Hepatocyte (in vitro differentiated cells): ENCODE measurements at regions not wholly inside any gene's neighbourhood (a gene's known extent, or its start where the extent isn't known, plus 50 kb on each side); places are given as distances from the start of the nearest gene placed in this dataset.

Experiments
- DNase-seq: peaks from one replicate; pipeline ENCODE4 v3.0.0-alpha.2; 2016; ENCODE audit warnings: low spot score
- H2AFZ ChIP-seq: fragments of 200-600 bp; sonication (generic); 2 replicates; pipeline ENCODE4 v1.6.0; 2016; ENCODE audit warnings: antibody characterized with exemption, mild to moderate bottlenecking
- H3K27ac ChIP-seq: fragments of 200-600 bp; sonication (generic); 2 replicates; pipeline ENCODE4 v1.5.1; 2016; ENCODE audit warnings: mild to moderate bottlenecking
- H3K27me3 ChIP-seq: fragments of 200-600 bp; sonication (generic); 2 replicates; pipeline ENCODE4 v1.6.1; 2016
- H3K36me3 ChIP-seq: fragments of 200-600 bp; sonication (generic); replicated peaks from 2 replicates; pipeline ENCODE4 v1.5.1; 2016; ENCODE audit warnings: low read depth; ENCODE audit not compliant: insufficient read depth
- H3K4me1 ChIP-seq: fragments of 200-600 bp; sonication (generic); 2 replicates; pipeline ENCODE4 v1.5.1; 2016; ENCODE audit warnings: mild to moderate bottlenecking, moderate library complexity; ENCODE audit not compliant: insufficient read depth
- H3K4me2 ChIP-seq: fragments of 200-600 bp; sonication (generic); 2 replicates; pipeline ENCODE4 v1.6.0; 2016
- H3K4me3 ChIP-seq: fragments of 200-600 bp; sonication (generic); 2 replicates; pipeline ENCODE4 v1.5.1; 2016; ENCODE audit warnings: mild to moderate bottlenecking
- H3K79me2 ChIP-seq: fragments of 200-600 bp; sonication (generic); 2 replicates; pipeline ENCODE4 v1.6.0; 2017; ENCODE audit warnings: mild to moderate bottlenecking
- H3K9me2 ChIP-seq: fragments of 200-600 bp; sonication (generic); replicated peaks from 2 replicates; pipeline ENCODE4 v1.6.0; 2017; ENCODE audit warnings: mild to moderate bottlenecking; ENCODE audit not compliant: insufficient read depth
- H3K9me3 ChIP-seq: fragments of 200-600 bp; sonication (generic); 2 replicates; pipeline ENCODE4 v1.5.1; 2016; ENCODE audit warnings: low read depth, mild to moderate bottlenecking
- H4K20me1 ChIP-seq: fragments of 200-600 bp; sonication (generic); 2 replicates; pipeline ENCODE4 v1.6.0; 2016; ENCODE audit warnings: mild to moderate bottlenecking; ENCODE audit not compliant: insufficient read depth, poor library complexity, severe bottlenecking
- EZH2 ChIP-seq: fragments of 200-600 bp; sonication (generic); IDR thresholded peaks from 2 replicates; pipeline ENCODE4 v1.6.1; 2016; ENCODE audit warnings: antibody characterized with exemption, mild to moderate bottlenecking, borderline replicate concordance
- EZH2phosphoT487 ChIP-seq: fragments of 200-600 bp; sonication (generic); IDR thresholded peaks from one replicate; pipeline ENCODE4 v1.6.1; 2018; ENCODE audit warnings: antibody characterized with exemption, mild to moderate bottlenecking, low read depth, moderate library complexity; ENCODE audit not compliant: unreplicated experiment, severe bottlenecking
- WGBS: methylation state at CpG from one replicate; pipeline ENCODE4 v1.1.6; 2016; ENCODE audit warnings: low lambda C conversion rate; ENCODE audit errors: missing lambda C conversion rate; 5-methylcytosine and 5-hydroxymethylcytosine counted together
- TF ChIP-seq, protein P1 (sequence below): fragments of 200-600 bp; sonication (generic); IDR thresholded peaks from 2 replicates; pipeline ENCODE4 v1.5.1; 2016; ENCODE audit warnings: antibody characterized with exemption, mild to moderate bottlenecking; ENCODE audit not compliant: poor library complexity

DNA sequence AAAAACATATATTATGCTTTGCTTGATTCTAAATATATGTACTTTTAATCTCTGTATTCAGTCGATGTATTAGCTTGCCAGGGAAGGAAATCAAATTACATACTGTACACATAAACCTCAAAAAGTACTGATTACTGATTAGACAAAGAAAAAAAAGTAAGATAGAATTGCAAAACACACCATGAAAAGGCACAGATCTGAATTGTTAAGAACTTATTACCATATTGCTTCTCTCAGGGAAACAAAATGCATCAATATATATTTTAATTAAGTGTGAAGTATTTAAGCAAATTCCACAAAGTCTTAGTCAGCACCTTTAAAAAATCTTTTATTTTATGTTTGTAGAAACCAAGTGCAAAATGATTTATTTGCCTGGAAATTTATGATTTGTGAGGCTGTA lies 309.3 kb downstream of the RNF144A start:
- no peak for DNase-seq
- H3K27ac ChIP-seq = no peak overlapping the region
- H3K9me3 ChIP-seq = no peaks in the 10 kb centered on the region
- no peaks in the 10 kb centered on the region for H3K9me2 ChIP-seq
- no peaks in the 10 kb centered on the region for H3K79me2 ChIP-seq
- H2AFZ ChIP-seq = no peak overlapping the region
- H3K4me1 ChIP-seq = no peaks in the 10 kb centered on the region
- no peaks in the 10 kb centered on the region for H3K36me3 ChIP-seq
- no peak overlapping the region for H3K4me3 ChIP-seq
- H3K27me3 ChIP-seq = no peaks in the 10 kb centered on the region
- H3K4me2 ChIP-seq = no peak overlapping the region
- H4K20me1 ChIP-seq = no peaks in the 10 kb centered on the region
- TF ChIP-seq, protein P1, sequence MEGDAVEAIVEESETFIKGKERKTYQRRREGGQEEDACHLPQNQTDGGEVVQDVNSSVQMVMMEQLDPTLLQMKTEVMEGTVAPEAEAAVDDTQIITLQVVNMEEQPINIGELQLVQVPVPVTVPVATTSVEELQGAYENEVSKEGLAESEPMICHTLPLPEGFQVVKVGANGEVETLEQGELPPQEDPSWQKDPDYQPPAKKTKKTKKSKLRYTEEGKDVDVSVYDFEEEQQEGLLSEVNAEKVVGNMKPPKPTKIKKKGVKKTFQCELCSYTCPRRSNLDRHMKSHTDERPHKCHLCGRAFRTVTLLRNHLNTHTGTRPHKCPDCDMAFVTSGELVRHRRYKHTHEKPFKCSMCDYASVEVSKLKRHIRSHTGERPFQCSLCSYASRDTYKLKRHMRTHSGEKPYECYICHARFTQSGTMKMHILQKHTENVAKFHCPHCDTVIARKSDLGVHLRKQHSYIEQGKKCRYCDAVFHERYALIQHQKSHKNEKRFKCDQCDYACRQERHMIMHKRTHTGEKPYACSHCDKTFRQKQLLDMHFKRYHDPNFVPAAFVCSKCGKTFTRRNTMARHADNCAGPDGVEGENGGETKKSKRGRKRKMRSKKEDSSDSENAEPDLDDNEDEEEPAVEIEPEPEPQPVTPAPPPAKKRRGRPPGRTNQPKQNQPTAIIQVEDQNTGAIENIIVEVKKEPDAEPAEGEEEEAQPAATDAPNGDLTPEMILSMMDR = no peak
- TF ChIP-seq EZH2 = no peak
- TF ChIP-seq EZH2phosphoT487 = no peak
- 48% methylated on average over 1 of the region's 1 CpG for WGBS

DNA sequence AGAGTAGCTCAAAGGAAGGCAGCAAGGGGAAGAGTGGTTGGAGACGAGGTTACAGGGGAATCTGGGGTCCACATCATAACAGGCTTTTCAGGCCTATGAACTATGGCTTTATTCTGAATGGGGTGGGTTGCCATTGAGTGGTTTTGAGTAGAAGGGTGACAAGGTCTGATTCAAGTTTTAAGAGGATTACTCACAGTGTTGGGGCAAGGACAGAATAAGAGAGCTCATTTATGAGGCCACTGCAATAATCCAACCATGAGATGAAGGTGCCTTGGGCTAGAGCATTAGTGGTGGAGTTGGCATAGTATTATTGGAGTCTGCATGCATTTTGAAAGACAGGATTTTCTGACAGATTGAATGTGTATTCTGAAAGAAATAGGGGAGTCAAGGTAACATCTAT lies 315.9 kb downstream of the RNF144A start:
- no peak for DNase-seq
- Histone ChIP-seq H3K4me1 (no peaks in the 10 kb centered on the region), H3K36me3 (no peaks in the 10 kb centered on the region), H3K79me2 (no peaks in the 10 kb centered on the region), H3K27me3 (no peaks in the 10 kb centered on the region), H3K4me3 (no peak overlapping the region), H2AFZ (no peak overlapping the region), H3K9me3 (no peaks in the 10 kb centered on the region), H3K27ac (no peak overlapping the region), H3K9me2 (no peaks in the 10 kb centered on the region), H4K20me1 (no peaks in the 10 kb centered on the region), H3K4me2 (no peak overlapping the region)
- 86% methylated on average over 1 of the region's 1 CpG for WGBS
- TF ChIP-seq EZH2 (no peak), EZH2phosphoT487 (no peak)
- TF ChIP-seq, protein P1 = no peak

DNA sequence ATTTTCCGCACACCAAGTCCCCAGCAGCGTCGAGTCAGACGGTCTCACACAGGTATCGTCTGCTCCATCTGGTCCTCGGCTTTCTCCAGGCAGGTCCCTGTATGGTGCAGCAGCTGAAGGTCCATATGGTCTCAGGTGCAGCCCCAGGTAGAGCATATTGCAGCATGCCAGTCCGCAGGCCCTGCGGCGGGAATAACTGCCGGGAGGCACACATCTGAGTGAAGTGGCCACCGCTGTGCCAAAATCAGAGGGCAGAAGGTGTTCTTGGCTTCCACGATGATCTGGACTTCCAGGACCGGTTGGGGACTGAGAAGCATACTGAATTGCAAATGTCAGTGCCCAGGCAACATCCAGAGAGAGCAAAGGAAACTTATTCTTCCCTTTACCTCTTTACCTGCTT lies 320.3 kb downstream of the RNF144A start:
- no peak overlapping the region for H3K4me2 ChIP-seq
- no peaks in the 10 kb centered on the region for H3K9me3 ChIP-seq
- TF ChIP-seq, protein P1 = no peak
- TF ChIP-seq EZH2phosphoT487 (no peak), EZH2 (no peak)
- no peaks in the 10 kb centered on the region for H3K27me3 ChIP-seq
- H3K4me1 ChIP-seq = no peaks in the 10 kb centered on the region
- H3K4me3 ChIP-seq = no peak overlapping the region
- 93% methylated on average over 13 of the region's 13 CpGs for WGBS
- H2AFZ ChIP-seq = no peak overlapping the region
- H3K79me2 ChIP-seq = no peaks in the 10 kb centered on the region
- no peak for DNase-seq
- H4K20me1 ChIP-seq = no peaks in the 10 kb centered on the region
- no peaks in the 10 kb centered on the region for H3K9me2 ChIP-seq
- no peak overlapping the region for H3K27ac ChIP-seq
- no peaks in the 10 kb centered on the region for H3K36me3 ChIP-seq

DNA sequence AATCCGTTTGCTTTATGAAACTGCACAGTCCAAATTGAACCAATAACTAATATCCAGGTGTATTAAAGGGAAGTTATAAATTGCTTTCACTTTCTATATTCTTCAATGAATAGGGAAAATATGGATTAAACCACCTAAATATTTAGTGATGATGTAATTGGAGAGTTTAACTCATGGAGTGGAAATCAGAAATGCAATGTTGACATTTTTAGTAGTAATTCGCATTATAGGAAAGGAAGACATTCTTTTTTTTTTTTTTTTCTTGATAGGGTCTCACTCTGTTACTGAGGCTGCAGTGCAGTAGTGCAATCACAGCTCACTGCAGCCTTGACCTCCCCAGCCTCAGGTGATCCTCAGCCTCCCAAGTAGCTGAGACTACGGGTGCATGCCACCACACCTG lies 321.9 kb downstream of the RNF144A start:
- H3K79me2 ChIP-seq = no peaks in the 10 kb centered on the region
- no peak overlapping the region for H2AFZ ChIP-seq
- H3K4me1 ChIP-seq = no peaks in the 10 kb centered on the region
- no peaks in the 10 kb centered on the region for H3K36me3 ChIP-seq
- no peaks in the 10 kb centered on the region for H3K9me3 ChIP-seq
- no peak overlapping the region for H3K4me2 ChIP-seq
- no peaks in the 10 kb centered on the region for H4K20me1 ChIP-seq
- H3K9me2 ChIP-seq = no peaks in the 10 kb centered on the region
- no peak overlapping the region for H3K4me3 ChIP-seq
- H3K27me3 ChIP-seq = no peaks in the 10 kb centered on the region
- DNase-seq = no peak
- H3K27ac ChIP-seq = no peak overlapping the region
- WGBS = 88% methylated on average over 3 of the region's 3 CpGs
- TF ChIP-seq, protein P1 = no peak
- no peak for TF ChIP-seq EZH2
